SK-N-SH treated with all-trans-retinoic acid at 6 μM for 48 hours (cell line): ENCODE measurements at regions not wholly inside any gene's neighbourhood (a gene's known extent, or its start where the extent isn't known, plus 50 kb on each side); places are given as distances from the start of the nearest gene placed in this dataset.
"Not testable (repeated sequence)": the region's sequence is repeated elsewhere in the genome, so short reads cannot be mapped to it uniquely, and the experiment has no call there.

Experiments used
- ATAC-seq: fragments of 200-7000 bp; cut with Tn5 transposase; 3 replicates; pipeline ENCODE4 v1.9.1; 2020; ENCODE audit warnings: mild to moderate bottlenecking, moderate library complexity
- ARNTL ChIP-seq: fragments of 450-650 bp; formaldehyde crosslinking; IDR thresholded peaks from 2 replicates; pipeline ENCODE4 v1.5.0; 2020; ENCODE audit warnings: low read depth, mild to moderate bottlenecking, moderate library complexity, borderline replicate concordance
- BACH2 ChIP-seq: fragments of 250-450 bp; sonication (Bioruptor Pico); IDR thresholded peaks from 2 replicates; pipeline ENCODE4 v1.9.0; 2021; ENCODE audit warnings: mild to moderate bottlenecking, borderline replicate concordance
- CSDC2 ChIP-seq: fragments of 250-450 bp; sonication (Bioruptor Pico); IDR thresholded peaks from 2 replicates; pipeline ENCODE4 v1.5.0; 2020; ENCODE audit warnings: mild to moderate bottlenecking, moderate library complexity
- ESRRG ChIP-seq: fragments of 250-450 bp; sonication (Bioruptor Pico); IDR thresholded peaks from 2 replicates; pipeline ENCODE4 v1.6.1; 2021; ENCODE audit warnings: mild to moderate bottlenecking
- GLIS3 ChIP-seq: fragments of 250-450 bp; sonication (Bioruptor Pico); IDR thresholded peaks from 2 replicates; pipeline ENCODE4 v1.5.0; 2020; ENCODE audit warnings: mild to moderate bottlenecking, moderate library complexity
- ISL1 ChIP-seq: fragments of 250-450 bp; sonication (Bioruptor Pico); IDR thresholded peaks from 2 replicates; pipeline ENCODE4 v2.1.2; 2022; ENCODE audit warnings: mild to moderate bottlenecking, moderate library complexity
- PPARA ChIP-seq: fragments of 250-450 bp; sonication (Bioruptor Pico); IDR thresholded peaks from 2 replicates; pipeline ENCODE4 v1.5.0; 2020; ENCODE audit warnings: mild to moderate bottlenecking, borderline replicate concordance
- RARB ChIP-seq: fragments of 250-450 bp; sonication (Bioruptor Pico); IDR thresholded peaks from 2 replicates; pipeline ENCODE4 v1.8.0; 2021; ENCODE audit warnings: mild to moderate bottlenecking, moderate library complexity
- SNAI2 ChIP-seq: fragments of 250-450 bp; sonication (Bioruptor Pico); IDR thresholded peaks from 2 replicates; pipeline ENCODE4 v1.5.0; 2020; ENCODE audit warnings: mild to moderate bottlenecking, moderate library complexity
- TCF4 ChIP-seq: fragments of 250-450 bp; sonication (Bioruptor Pico); IDR thresholded peaks from 2 replicates; pipeline ENCODE4 v1.8.0; 2021; ENCODE audit warnings: mild to moderate bottlenecking, moderate library complexity, borderline replicate concordance
- TOX ChIP-seq: fragments of 250-450 bp; sonication (Bioruptor Pico); IDR thresholded peaks from 2 replicates; pipeline ENCODE4 v1.8.0; 2021; ENCODE audit warnings: mild to moderate bottlenecking, moderate library complexity, borderline replicate concordance
- ZC3H10 ChIP-seq: fragments of 250-450 bp; sonication (Bioruptor Pico); IDR thresholded peaks from 2 replicates; pipeline ENCODE4 v1.5.1; 2021; ENCODE audit warnings: mild to moderate bottlenecking, moderate library complexity
- ZFP3 ChIP-seq: fragments of 250-450 bp; sonication (Bioruptor Pico); IDR thresholded peaks from 2 replicates; pipeline ENCODE4 v1.5.0; 2020; ENCODE audit warnings: mild to moderate bottlenecking, moderate library complexity
- ZFP30 ChIP-seq: fragments of 450-650 bp; formaldehyde crosslinking; IDR thresholded peaks from 2 replicates; pipeline ENCODE4 v1.5.0; 2022; ENCODE audit warnings: mild to moderate bottlenecking, moderate library complexity
- ZNF565 ChIP-seq: fragments of 450-650 bp; formaldehyde crosslinking; conservative IDR thresholded peaks from 2 replicates; pipeline ENCODE4 v1.5.0; 2020; ENCODE audit warnings: low read depth, mild to moderate bottlenecking, moderate library complexity
- ZNF70 ChIP-seq: fragments of 450-650 bp; formaldehyde crosslinking; IDR thresholded peaks from 2 replicates; pipeline ENCODE4 v1.5.0; 2020; ENCODE audit warnings: mild to moderate bottlenecking, moderate library complexity
- ZNF8 ChIP-seq: fragments of 450-650 bp; formaldehyde crosslinking; IDR thresholded peaks from 2 replicates; pipeline ENCODE4 v1.5.0; 2020; ENCODE audit warnings: mild to moderate bottlenecking, moderate library complexity
- TF ChIP-seq, protein P1 (sequence below): fragments of 250-450 bp; sonication (Bioruptor Pico); IDR thresholded peaks from 2 replicates; pipeline ENCODE4 v1.8.0; 2020; ENCODE audit warnings: mild to moderate bottlenecking, moderate library complexity, borderline replicate concordance
- TF ChIP-seq, protein P2 (sequence below): fragments of 250-450 bp; sonication (Bioruptor Pico); IDR thresholded peaks from 2 replicates; pipeline ENCODE4 v1.8.0; 2021; ENCODE audit warnings: low read depth, mild to moderate bottlenecking, moderate library complexity, borderline replicate concordance
- TF ChIP-seq, protein P3 (sequence below): fragments of 250-450 bp; sonication (Bioruptor Pico); IDR thresholded peaks from 2 replicates; pipeline ENCODE4 v1.5.1; 2021; ENCODE audit warnings: mild to moderate bottlenecking, moderate library complexity
- TF ChIP-seq, protein P4 (sequence below): fragments of 250-450 bp; sonication (Bioruptor Pico); IDR thresholded peaks from 2 replicates; pipeline ENCODE4 v1.5.0; 2020; ENCODE audit warnings: mild to moderate bottlenecking, moderate library complexity

DNA sequence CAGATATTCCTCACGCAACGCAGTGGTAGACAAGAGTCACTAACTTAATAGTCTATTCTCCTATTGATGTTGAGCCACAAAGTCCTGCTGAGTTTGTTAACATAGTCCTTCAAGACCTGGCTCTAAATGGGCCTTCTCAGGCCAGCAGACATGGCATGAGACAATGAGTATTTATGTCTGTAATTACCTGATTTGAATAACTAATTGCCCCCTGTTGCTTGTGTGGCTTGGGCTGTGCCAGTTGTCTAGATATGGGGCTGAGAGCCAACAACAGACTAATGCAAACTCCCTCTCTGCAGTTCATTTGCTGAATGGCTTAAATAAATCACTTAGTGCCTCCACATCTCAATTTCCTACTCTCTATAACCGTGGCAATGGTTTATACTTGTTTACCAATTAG is 65.5 kb upstream of the VWC2 start:
- no peak for TF ChIP-seq ARNTL (CRISPR knock-in tag)
- no peak for TF ChIP-seq ZFP30 (CRISPR knock-in tag)
- TF ChIP-seq CSDC2 (CRISPR knock-in tag) = no peak
- no peak for TF ChIP-seq ESRRG (CRISPR knock-in tag)
- TF ChIP-seq ZFP3 (CRISPR knock-in tag) = no peak
- no peak for TF ChIP-seq ISL1
- no peak for TF ChIP-seq RARB (CRISPR knock-in tag)
- TF ChIP-seq, protein P1, sequence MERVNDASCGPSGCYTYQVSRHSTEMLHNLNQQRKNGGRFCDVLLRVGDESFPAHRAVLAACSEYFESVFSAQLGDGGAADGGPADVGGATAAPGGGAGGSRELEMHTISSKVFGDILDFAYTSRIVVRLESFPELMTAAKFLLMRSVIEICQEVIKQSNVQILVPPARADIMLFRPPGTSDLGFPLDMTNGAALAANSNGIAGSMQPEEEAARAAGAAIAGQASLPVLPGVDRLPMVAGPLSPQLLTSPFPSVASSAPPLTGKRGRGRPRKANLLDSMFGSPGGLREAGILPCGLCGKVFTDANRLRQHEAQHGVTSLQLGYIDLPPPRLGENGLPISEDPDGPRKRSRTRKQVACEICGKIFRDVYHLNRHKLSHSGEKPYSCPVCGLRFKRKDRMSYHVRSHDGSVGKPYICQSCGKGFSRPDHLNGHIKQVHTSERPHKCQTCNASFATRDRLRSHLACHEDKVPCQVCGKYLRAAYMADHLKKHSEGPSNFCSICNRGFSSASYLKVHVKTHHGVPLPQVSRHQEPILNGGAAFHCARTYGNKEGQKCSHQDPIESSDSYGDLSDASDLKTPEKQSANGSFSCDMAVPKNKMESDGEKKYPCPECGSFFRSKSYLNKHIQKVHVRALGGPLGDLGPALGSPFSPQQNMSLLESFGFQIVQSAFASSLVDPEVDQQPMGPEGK (CRISPR knock-in tag) = no peak
- TF ChIP-seq PPARA (CRISPR knock-in tag) = no peak
- TF ChIP-seq TCF4 (CRISPR knock-in tag) = no peak
- no peak for TF ChIP-seq TOX (CRISPR knock-in tag)
- no peak for TF ChIP-seq ZNF70 (CRISPR knock-in tag)
- TF ChIP-seq, protein P2, sequence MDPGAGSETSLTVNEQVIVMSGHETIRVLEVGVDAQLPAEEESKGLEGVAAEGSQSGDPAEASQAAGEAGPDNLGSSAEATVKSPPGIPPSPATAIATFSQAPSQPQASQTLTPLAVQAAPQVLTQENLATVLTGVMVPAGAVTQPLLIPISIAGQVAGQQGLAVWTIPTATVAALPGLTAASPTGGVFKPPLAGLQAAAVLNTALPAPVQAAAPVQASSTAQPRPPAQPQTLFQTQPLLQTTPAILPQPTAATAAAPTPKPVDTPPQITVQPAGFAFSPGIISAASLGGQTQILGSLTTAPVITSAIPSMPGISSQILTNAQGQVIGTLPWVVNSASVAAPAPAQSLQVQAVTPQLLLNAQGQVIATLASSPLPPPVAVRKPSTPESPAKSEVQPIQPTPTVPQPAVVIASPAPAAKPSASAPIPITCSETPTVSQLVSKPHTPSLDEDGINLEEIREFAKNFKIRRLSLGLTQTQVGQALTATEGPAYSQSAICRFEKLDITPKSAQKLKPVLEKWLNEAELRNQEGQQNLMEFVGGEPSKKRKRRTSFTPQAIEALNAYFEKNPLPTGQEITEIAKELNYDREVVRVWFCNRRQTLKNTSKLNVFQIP (CRISPR knock-in tag) = no peak
- TF ChIP-seq ZC3H10 = no peak
- TF ChIP-seq, all 23 proteins: peak for 0
- no peak for ATAC-seq

DNA sequence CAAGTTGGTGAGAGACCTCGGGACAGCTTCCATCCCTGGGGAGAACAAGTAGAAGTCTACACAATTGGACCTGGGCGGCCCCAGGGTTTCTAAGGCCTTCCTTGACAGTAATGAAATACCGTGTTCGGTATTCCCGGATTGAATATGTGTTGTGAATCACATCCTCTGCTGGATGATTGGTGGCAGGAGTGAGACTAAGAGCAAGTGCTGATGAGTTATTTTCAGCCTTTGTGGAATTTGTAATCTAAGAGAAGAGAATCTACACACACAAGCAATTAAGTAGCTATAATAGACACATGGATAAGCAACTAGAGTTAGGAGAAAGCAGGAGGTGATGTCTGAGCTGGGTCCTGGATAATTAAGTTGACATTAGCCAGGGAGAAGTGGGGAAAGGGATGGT is 64.8 kb upstream of the VWC2 start:
- TF ChIP-seq ZNF8 (CRISPR knock-in tag) (no peak), RARB (CRISPR knock-in tag) (no peak), ESRRG (CRISPR knock-in tag) (no peak), TOX (CRISPR knock-in tag) (no peak), SNAI2 (no peak), ARNTL (CRISPR knock-in tag) (no peak), CSDC2 (CRISPR knock-in tag) (no peak), GLIS3 (CRISPR knock-in tag) (no peak)
- TF ChIP-seq, protein P3, sequence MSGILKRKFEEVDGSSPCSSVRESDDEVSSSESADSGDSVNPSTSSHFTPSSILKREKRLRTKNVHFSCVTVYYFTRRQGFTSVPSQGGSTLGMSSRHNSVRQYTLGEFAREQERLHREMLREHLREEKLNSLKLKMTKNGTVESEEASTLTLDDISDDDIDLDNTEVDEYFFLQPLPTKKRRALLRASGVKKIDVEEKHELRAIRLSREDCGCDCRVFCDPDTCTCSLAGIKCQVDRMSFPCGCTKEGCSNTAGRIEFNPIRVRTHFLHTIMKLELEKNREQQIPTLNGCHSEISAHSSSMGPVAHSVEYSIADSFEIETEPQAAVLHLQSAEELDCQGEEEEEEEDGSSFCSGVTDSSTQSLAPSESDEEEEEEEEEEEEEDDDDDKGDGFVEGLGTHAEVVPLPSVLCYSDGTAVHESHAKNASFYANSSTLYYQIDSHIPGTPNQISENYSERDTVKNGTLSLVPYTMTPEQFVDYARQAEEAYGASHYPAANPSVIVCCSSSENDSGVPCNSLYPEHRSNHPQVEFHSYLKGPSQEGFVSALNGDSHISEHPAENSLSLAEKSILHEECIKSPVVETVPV = no peak
- ATAC-seq = no peak

DNA sequence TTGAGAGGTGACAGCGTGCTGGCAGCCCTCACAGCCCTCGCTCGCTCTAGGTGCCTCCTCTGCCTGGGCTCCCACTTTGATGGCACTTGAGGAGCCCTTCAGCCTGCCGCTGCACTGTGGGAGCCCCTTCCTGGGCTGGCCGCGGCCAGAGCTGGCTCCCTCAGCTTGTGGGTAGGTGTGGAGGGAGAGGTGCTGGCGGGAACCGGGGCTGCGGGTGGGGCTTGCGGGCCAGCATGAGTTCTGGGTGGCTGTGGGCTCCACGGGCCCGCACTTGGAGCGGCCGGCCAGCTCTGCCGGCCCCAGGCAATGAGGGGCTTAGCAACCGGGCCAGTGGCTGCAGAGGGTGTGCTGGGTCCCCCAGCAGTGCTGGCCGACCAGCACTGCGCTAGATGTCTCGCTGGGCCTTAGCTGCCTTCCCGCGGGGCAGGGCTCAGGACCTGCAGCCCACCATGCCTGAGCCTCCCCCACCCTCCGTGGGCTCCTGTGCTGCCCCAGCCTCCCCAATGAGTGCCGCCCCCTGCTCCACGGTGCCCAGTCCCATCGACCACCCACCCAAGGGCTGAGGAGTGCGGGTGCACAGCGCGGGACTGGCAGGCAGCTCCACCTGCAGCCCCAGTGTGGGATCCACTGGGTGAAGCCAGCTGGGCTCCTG is 62.2 kb upstream of the VWC2 start:
- not testable (repeated sequence) for ATAC-seq

DNA sequence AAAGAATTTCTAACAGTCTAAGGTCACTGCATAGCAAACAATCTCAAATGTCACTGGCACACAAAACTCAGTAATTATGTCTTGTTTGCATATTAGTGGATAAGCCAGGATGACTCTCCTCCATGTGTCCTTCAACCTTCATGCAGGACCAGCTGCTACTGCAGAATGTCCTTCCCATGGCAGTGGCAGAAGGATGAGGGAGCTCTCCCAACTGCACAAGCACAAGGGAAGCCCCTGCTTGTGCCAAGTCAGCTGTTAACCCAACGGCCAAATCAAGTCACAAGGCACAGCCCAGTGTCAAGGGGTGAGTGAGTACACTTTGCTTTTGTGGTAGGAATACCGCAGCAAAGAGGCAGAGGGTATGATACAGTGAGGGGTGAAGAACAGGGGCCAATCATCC is 59.3 kb upstream of the VWC2 start:
- no peak for ATAC-seq
- TF ChIP-seq, protein P4, sequence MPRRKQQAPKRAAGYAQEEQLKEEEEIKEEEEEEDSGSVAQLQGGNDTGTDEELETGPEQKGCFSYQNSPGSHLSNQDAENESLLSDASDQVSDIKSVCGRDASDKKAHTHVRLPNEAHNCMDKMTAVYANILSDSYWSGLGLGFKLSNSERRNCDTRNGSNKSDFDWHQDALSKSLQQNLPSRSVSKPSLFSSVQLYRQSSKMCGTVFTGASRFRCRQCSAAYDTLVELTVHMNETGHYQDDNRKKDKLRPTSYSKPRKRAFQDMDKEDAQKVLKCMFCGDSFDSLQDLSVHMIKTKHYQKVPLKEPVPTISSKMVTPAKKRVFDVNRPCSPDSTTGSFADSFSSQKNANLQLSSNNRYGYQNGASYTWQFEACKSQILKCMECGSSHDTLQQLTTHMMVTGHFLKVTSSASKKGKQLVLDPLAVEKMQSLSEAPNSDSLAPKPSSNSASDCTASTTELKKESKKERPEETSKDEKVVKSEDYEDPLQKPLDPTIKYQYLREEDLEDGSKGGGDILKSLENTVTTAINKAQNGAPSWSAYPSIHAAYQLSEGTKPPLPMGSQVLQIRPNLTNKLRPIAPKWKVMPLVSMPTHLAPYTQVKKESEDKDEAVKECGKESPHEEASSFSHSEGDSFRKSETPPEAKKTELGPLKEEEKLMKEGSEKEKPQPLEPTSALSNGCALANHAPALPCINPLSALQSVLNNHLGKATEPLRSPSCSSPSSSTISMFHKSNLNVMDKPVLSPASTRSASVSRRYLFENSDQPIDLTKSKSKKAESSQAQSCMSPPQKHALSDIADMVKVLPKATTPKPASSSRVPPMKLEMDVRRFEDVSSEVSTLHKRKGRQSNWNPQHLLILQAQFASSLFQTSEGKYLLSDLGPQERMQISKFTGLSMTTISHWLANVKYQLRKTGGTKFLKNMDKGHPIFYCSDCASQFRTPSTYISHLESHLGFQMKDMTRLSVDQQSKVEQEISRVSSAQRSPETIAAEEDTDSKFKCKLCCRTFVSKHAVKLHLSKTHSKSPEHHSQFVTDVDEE = no peak
- TF ChIP-seq ISL1 (no peak), ZNF565 (CRISPR knock-in tag) (no peak), BACH2 (no peak), ESRRG (CRISPR knock-in tag) (no peak), TCF4 (CRISPR knock-in tag) (no peak), ZNF8 (CRISPR knock-in tag) (no peak), PPARA (CRISPR knock-in tag) (no peak), ZNF70 (CRISPR knock-in tag) (no peak), ZC3H10 (no peak)
- TF ChIP-seq, protein P3 = no peak
- TF ChIP-seq, protein P2 (CRISPR knock-in tag) = no peak
- TF ChIP-seq, protein P1 (CRISPR knock-in tag) = no peak
